ENCODE measurements at regions not wholly inside any gene's neighbourhood (a gene's known extent, or its start where the extent isn't known, plus 50 kb on each side); places are given as distances from the start of the nearest gene placed in this dataset.

DNA sequence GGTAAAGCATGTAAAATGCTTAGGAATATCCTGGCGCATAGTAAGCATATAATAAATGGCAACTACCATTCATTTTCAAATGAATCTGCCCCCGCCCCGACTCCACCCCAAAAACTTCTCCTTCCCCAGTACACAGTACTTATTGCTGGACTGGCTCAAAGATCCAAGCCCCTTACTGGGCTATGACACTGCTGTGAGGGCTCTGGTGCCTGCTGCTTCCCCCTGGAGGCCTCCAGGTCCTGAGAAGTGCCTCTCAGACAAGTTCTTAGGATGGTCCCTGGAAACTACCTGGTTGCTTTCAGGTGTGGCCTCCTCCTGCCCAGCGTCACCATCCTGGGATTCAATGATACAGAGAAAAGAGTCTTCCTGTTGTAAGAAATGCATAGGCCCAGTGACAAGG is 190.6 kb upstream of the NTM start:
- TF ChIP-seq, protein P1, sequence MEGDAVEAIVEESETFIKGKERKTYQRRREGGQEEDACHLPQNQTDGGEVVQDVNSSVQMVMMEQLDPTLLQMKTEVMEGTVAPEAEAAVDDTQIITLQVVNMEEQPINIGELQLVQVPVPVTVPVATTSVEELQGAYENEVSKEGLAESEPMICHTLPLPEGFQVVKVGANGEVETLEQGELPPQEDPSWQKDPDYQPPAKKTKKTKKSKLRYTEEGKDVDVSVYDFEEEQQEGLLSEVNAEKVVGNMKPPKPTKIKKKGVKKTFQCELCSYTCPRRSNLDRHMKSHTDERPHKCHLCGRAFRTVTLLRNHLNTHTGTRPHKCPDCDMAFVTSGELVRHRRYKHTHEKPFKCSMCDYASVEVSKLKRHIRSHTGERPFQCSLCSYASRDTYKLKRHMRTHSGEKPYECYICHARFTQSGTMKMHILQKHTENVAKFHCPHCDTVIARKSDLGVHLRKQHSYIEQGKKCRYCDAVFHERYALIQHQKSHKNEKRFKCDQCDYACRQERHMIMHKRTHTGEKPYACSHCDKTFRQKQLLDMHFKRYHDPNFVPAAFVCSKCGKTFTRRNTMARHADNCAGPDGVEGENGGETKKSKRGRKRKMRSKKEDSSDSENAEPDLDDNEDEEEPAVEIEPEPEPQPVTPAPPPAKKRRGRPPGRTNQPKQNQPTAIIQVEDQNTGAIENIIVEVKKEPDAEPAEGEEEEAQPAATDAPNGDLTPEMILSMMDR (conservative IDR thresholded peaks at IDR 0.05; ENCODE audit: low read depth, low read length), result no peak
- DNase-seq (ENCODE audit: low read depth), result no peak
- no peak overlapping the region for H3K4me3 ChIP-seq (ENCODE audit: low read length)

DNA sequence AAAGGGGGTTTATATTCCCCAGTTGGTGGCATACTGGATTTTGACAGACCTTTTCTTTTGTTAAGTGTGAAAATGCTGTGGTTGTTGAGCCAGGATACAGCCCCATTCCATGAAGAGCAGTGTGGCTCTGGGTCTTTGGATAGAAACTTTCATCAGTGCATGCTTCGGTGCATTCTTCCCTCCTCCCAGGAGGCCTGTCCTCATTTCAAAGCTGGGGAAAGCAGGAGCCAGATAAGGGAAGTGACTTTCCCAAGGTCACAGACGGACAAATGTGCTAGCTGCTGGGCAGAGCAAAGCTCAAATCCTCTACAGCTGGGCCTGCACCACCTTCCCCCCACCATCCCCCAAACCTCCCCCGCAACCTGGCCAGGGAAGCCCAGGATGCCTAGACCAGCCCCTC is 184.5 kb upstream of the NTM start:
- TF ChIP-seq, protein P1 (conservative IDR thresholded peaks at IDR 0.05; ENCODE audit: low read depth, low read length), result no peak
- DNase-seq (ENCODE audit: low read depth), result no peak
- H3K4me3 ChIP-seq (ENCODE audit: low read length), result no peak overlapping the region

DNA sequence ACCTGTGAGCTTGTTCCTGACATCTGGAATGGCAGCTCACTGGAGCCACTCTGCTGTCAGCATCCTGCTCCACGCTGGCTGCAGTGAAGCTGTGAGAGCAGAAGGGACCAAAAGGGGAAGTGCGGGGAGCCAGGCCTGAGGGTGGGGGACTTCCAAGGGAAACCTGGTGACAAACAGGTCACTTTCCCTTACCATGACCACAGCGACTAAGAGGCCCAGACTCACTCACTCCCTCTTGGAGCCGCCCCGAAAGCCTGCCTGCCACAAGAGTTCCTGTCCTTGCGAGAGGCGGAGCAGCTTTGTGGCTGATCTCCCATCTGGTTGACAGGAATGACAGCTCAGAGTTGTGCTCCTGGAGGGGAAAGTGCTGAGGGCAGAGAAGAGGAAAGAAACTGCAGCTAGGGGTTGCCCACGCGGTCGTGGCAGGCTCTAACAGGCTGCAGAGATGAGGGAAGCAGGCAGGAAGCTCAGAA is 183.8 kb upstream of the NTM start:
- no peak overlapping the region for H3K4me3 ChIP-seq (ENCODE audit: low read length)
- DNase-seq (ENCODE audit: low read depth), result no peak
- TF ChIP-seq, protein P1 (conservative IDR thresholded peaks at IDR 0.05; ENCODE audit: low read depth, low read length), result no peak

DNA sequence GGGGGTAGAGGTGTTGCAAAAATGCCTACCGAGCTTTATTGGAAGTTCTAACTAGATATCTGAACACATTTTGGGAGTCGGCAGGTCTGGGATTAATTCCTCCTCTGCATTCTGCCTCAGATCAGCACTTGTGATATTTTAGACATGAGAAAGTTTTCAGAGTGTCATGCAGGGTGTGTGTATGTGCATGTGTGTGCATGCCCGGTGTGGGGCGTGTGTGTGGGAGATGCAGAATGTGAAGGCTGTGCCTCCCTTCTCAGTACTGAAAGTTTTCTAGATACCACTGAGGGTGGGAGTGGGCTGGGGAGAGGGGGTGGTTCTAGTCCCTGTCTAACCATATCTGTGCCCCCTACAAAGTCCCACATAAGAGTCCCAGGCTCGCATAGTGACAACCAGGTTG is 180.0 kb upstream of the NTM start:
- TF ChIP-seq, protein P1 (conservative IDR thresholded peaks at IDR 0.05; ENCODE audit: low read depth, low read length), result no peak
- no peak for DNase-seq (ENCODE audit: low read depth)
- no peak overlapping the region for H3K4me3 ChIP-seq (ENCODE audit: low read length)

DNA sequence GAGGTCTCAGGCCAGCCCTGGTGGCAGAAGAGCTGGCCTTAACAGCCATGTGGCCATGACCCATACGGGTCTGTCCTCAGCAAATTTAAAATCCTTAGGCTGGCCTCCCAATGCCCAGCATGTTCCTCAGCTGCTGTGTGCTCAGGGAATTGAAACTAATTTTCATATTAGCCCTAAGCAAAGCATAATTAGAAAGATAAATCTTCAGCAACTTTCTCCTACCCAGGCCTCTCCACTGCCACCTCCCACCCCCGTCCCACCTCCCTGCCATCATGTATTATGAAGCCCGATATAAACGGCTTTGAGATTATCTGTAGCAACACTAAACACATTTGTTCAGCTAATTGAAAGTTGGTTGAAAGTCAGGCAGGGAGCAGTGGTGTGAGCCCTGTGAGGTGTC is 178.8 kb upstream of the NTM start:
- TF ChIP-seq, protein P1 (conservative IDR thresholded peaks at IDR 0.05; ENCODE audit: low read depth, low read length), result no peak
- H3K4me3 ChIP-seq (ENCODE audit: low read length), result no peak overlapping the region
- no peak for DNase-seq (ENCODE audit: low read depth)

DNA sequence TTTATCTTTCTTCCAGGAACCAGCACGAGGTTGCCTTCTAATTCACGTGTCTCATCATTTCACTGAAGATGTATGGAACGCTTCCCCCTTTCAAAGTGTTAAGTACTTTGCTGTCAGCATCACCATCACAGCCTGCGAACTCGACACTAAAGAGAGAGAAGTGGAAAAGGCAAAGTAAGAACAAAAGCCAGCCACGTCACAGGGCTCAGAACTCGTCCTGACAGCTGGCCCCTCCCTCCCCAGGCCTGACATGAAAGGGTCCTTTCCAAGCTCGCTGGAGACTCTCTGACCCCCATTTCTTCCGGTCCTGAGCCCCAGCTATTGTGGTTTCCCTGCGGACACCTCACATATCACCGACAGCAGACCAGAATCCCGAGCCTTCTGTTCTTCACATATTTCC is 177.8 kb upstream of the NTM start:
- TF ChIP-seq, protein P1 (conservative IDR thresholded peaks at IDR 0.05; ENCODE audit: low read depth, low read length), result no peak

DNA sequence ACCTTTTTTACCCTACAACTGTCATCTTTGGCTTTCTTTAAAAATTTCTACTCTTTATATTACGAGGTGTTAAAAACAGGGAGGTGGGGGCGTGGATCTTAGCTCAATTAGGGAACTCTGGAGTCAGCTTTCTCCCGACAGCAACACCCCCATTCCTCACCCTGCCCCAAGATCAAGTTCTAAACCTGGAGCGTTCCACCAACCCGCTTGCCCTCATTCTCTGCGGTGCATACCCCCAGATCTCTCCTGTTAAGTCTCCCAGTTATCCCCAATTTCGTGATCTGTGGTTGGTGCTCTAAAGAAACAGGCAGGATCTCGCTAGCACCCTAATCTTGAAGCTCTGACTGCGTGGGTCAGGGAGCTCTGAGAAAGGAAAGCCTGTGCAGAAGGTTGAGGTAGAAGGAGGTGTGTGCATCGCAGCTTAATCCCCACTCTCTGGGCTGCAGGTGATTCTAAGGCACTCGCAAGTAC is 177.3 kb upstream of the NTM start:
- H3K4me3 ChIP-seq (ENCODE audit: low read length), result no peak overlapping the region
- TF ChIP-seq, protein P1 (conservative IDR thresholded peaks at IDR 0.05; ENCODE audit: low read depth, low read length), result no peak
- no peak for DNase-seq (ENCODE audit: low read depth)

More for the DNA sequence above, 177.8 kb upstream of the NTM start:
- H3K4me3 ChIP-seq (ENCODE audit: low read length), result no peak overlapping the region
- DNase-seq (ENCODE audit: low read depth), result no peak

Measured in retinal pigment epithelial cell (primary cell).